ENCODE measurements at regions not wholly inside any gene's neighbourhood (a gene's known extent, or its start where the extent isn't known, plus 50 kb on each side); places are given as distances from the start of the nearest gene placed in this dataset.

DNA sequence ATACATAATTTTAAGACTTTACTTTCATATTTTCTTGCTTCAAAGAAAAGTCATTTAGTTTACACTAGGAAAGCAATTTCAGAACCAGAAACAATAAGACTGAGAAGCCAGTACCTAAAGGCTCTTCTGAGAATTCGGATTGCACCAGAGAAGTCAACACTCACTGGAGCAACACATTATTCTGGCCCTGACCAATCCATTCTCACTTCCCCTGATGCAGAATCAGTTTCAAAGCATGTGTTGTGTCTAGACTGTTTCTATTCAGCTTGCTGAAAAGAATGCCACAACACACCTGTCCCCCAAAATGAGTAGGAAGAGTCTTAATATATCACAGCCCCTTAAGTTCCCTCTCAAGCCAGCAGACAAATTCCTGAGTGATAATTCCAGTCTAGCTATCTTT lies 1074.3 kb upstream of the TENM4 start:
- Mint-ChIP-seq H3K27ac (no peak overlapping the region), H3K9me3 (peaks cover 13% of the 10 kb centered on the region), H3K27me3 (no peaks in the 10 kb centered on the region), H3K4me3 (no peak overlapping the region), H3K4me1 (ENCODE audit: low read depth) (no peaks in the 10 kb centered on the region), H3K36me3 (ENCODE audit: low read depth) (no peaks in the 10 kb centered on the region)
- intact Hi-C loops (cut with micrococcal nuclease): no loop called here
- ATAC-seq (no peak), DNase-seq (no peak)
- TF ChIP-seq, protein P1, sequence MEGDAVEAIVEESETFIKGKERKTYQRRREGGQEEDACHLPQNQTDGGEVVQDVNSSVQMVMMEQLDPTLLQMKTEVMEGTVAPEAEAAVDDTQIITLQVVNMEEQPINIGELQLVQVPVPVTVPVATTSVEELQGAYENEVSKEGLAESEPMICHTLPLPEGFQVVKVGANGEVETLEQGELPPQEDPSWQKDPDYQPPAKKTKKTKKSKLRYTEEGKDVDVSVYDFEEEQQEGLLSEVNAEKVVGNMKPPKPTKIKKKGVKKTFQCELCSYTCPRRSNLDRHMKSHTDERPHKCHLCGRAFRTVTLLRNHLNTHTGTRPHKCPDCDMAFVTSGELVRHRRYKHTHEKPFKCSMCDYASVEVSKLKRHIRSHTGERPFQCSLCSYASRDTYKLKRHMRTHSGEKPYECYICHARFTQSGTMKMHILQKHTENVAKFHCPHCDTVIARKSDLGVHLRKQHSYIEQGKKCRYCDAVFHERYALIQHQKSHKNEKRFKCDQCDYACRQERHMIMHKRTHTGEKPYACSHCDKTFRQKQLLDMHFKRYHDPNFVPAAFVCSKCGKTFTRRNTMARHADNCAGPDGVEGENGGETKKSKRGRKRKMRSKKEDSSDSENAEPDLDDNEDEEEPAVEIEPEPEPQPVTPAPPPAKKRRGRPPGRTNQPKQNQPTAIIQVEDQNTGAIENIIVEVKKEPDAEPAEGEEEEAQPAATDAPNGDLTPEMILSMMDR (IDR thresholded peaks at IDR 0.05): no peak
- ChIA-PET POLR2A (no interaction called here), CTCF (no interaction called here)

DNA sequence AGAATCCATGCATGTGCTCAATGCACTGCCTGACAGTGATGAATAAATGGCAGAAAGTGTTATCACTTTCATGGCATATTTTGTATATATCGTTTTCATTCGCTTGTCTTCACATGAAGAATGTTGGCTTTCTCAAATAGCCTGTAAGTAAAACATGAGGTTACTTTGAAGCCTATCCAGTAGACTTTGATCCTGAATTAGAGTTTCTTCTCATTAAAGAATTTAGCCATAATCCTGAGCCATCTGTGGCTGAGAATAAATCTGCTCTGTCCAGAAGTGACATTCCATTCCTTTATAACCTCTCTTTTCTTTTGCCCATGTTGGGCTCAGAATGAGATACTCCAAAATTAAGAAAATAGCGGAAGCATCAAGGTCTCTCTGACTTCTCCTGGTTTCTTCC lies 1071.7 kb upstream of the TENM4 start:
- CTCF ChIA-PET: no interaction called here
- peaks cover 22% of the 10 kb centered on the region for H3K9me3 Mint-ChIP-seq
- H3K27me3 Mint-ChIP-seq: no peaks in the 10 kb centered on the region
- intact Hi-C loops (cut with micrococcal nuclease): no loop called here
- H3K4me3 Mint-ChIP-seq: no peak overlapping the region
- H3K4me1 Mint-ChIP-seq (ENCODE audit: low read depth): no peaks in the 10 kb centered on the region
- ATAC-seq (no peak), DNase-seq (no peak)
- POLR2A ChIA-PET: no interaction called here
- no peak overlapping the region for H3K27ac Mint-ChIP-seq
- no peaks in the 10 kb centered on the region for H3K36me3 Mint-ChIP-seq (ENCODE audit: low read depth)
- TF ChIP-seq, protein P1 (IDR thresholded peaks at IDR 0.05): no peak

DNA sequence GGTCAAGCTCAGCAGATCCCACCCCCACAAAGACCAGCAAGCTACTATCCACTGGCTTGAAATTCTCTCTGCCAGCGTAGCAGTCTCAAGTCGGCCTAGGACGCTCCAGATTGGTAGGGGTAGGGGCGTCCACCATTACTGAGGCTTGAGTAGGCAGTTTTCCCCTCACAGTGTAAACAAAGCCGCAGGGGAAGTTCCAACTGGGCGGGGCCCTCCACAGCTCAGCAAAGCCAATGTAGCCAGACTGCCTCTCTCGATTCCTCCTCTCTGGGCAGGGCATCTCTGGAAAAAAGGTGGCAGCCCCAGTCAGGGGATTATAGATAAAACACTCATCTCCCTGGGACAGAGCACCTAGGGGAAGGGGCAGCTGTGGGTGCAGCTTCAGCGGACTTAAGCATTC lies 1064.9 kb upstream of the TENM4 start:
- Mint-ChIP-seq H3K36me3 (ENCODE audit: low read depth) (no peaks in the 10 kb centered on the region), H3K27ac (no peak overlapping the region), H3K4me3 (no peak overlapping the region), H3K4me1 (ENCODE audit: low read depth) (no peaks in the 10 kb centered on the region), H3K9me3 (peaks cover 17% of the 10 kb centered on the region), H3K27me3 (no peaks in the 10 kb centered on the region)
- TF ChIP-seq, protein P1 (IDR thresholded peaks at IDR 0.05): no peak
- CTCF ChIA-PET: no interaction called here
- DNase-seq (no peak), ATAC-seq (no peak)
- intact Hi-C loops (cut with micrococcal nuclease): no loop called here
- POLR2A ChIA-PET: no interaction called here

DNA sequence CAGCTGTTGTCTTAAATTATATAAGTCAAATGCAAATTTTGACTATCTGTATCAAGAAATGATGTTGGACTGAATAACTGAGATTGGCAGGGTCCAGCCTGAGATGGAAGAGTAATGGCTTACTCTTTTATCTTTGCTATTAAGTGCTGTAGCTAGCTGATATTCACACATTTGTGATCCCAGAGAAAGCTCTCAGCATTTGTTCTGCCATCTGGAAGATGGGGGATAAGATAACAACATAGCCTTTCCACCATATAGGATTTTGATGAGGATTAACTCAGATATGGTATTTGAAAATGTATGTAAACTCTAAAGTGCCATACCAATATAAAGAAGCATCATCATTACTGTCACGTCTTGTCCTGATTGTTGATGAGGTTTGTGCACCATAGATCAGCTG lies 1063.2 kb upstream of the TENM4 start:
- Mint-ChIP-seq H3K36me3 (ENCODE audit: low read depth) (no peaks in the 10 kb centered on the region), H3K4me1 (ENCODE audit: low read depth) (no peaks in the 10 kb centered on the region), H3K27me3 (no peaks in the 10 kb centered on the region), H3K4me3 (no peak overlapping the region), H3K9me3 (peaks cover 15% of the 10 kb centered on the region), H3K27ac (no peak overlapping the region)
- TF ChIP-seq, protein P1 (IDR thresholded peaks at IDR 0.05): no peak
- CTCF ChIA-PET: interaction anchor here (1.5 kb wide), 1 partner anchor 9 kb away, joined by 3 read pairs; no protein-coding TSS in a partner anchor
- POLR2A ChIA-PET: no interaction called here
- no peak for ATAC-seq
- no peak for DNase-seq
- intact Hi-C loops (cut with micrococcal nuclease): no loop called here

DNA sequence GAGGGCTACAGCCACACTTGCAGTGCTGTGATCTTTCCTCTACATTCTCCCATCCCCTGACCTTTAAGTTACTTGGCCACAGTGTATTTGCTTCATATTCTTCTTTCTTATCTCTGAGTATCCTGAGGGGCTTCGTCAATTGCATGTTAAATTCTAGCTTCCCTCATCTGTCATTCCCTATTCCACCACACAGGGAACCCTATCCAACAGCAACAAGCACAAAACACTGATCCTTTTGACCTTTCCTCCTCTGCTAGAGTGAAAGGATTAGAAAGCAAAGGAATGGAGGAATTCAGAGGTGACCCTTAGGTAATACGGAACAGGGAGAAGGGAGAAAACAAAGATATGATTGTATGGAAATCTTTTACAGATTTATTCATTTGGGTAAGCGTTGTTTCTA lies 1061.7 kb upstream of the TENM4 start:
- ChIA-PET CTCF (no interaction called here), POLR2A (no interaction called here)
- no peaks in the 10 kb centered on the region for H3K36me3 Mint-ChIP-seq (ENCODE audit: low read depth)
- no peak for DNase-seq
- H3K27me3 Mint-ChIP-seq: no peaks in the 10 kb centered on the region
- intact Hi-C loops (cut with micrococcal nuclease): no loop called here
- H3K27ac Mint-ChIP-seq: no peak overlapping the region
- H3K4me1 Mint-ChIP-seq (ENCODE audit: low read depth): no peaks in the 10 kb centered on the region
- ATAC-seq: no peak
- TF ChIP-seq, protein P1 (IDR thresholded peaks at IDR 0.05): no peak
- H3K9me3 Mint-ChIP-seq: peaks cover 8% of the 10 kb centered on the region
- H3K4me3 Mint-ChIP-seq: no peak overlapping the region
